ENCODE measurements at regions not wholly inside any gene's neighbourhood (a gene's known extent, or its start where the extent isn't known, plus 50 kb on each side); places are given as distances from the start of the nearest gene placed in this dataset.
"Not testable (repeated sequence)": the region's sequence is repeated elsewhere in the genome, so short reads cannot be mapped to it uniquely, and the experiment has no call there.

- Histone ChIP-seq H3K27ac (ENCODE audit: low read depth, low read length) (no peak overlapping the region), H2AFZ (ENCODE audit: low read length, unreplicated experiment) (no peak overlapping the region), H3K36me3 (ENCODE audit: insufficient read depth, low read length) (no peaks in the 10 kb centered on the region), H3K27me3 (ENCODE audit: insufficient read depth, low read length) (no peaks in the 10 kb centered on the region), H3K79me2 (ENCODE audit: control insufficient read depth, insufficient read depth, low read length, unreplicated experiment) (no peaks in the 10 kb centered on the region), H3K4me1 (ENCODE audit: control insufficient read depth, insufficient read depth, low read length, unreplicated experiment) (no peaks in the 10 kb centered on the region), H3K4me3 (ENCODE audit: low read depth, low read length) (no peak overlapping the region)
Observed at GRCh38 chr7:152520861-152521302, 85.1 kb upstream of the KMT2C start.

GRCh38 chr7:152519290-152519689 is 83.5 kb upstream of the KMT2C start:
- H2AFZ ChIP-seq (ENCODE audit: low read length, unreplicated experiment) = no peak overlapping the region
- H3K27ac ChIP-seq (ENCODE audit: low read depth, low read length) = no peak overlapping the region
- H3K36me3 ChIP-seq (ENCODE audit: insufficient read depth, low read length) = no peaks in the 10 kb centered on the region
- no peaks in the 10 kb centered on the region for H3K79me2 ChIP-seq (ENCODE audit: control insufficient read depth, insufficient read depth, low read length, unreplicated experiment)
- no peaks in the 10 kb centered on the region for H3K4me1 ChIP-seq (ENCODE audit: control insufficient read depth, insufficient read depth, low read length, unreplicated experiment)
- H3K4me3 ChIP-seq (ENCODE audit: low read depth, low read length) = no peak overlapping the region
- no peaks in the 10 kb centered on the region for H3K27me3 ChIP-seq (ENCODE audit: insufficient read depth, low read length)

DNA sequence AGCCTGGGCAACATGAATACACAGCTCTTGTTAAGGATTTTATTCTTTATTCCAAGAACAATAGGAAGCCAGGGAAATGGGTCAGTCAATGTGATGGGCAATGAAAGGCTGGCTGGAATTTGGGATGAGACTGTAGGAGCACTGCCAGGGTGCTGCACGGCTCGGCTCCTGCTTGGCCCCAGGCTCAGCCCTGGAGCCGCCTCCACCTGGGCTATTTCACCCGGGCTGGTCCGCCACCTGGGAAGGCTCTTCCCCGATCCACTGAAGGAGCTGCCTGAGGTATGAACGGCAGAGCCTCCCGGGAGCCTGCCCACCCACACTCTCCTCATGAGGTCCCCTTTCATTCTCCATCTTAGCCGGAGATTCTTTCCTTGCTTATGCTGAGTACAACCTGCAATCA is 80.4 kb upstream of the KMT2C start:
- H2AFZ ChIP-seq (ENCODE audit: low read length, unreplicated experiment) = no peak overlapping the region
- H3K4me3 ChIP-seq (ENCODE audit: low read depth, low read length) = no peak overlapping the region
- H3K27ac ChIP-seq (ENCODE audit: low read depth, low read length) = no peak overlapping the region
- H3K79me2 ChIP-seq (ENCODE audit: control insufficient read depth, insufficient read depth, low read length, unreplicated experiment) = no peaks in the 10 kb centered on the region
- no peaks in the 10 kb centered on the region for H3K27me3 ChIP-seq (ENCODE audit: insufficient read depth, low read length)
- H3K4me1 ChIP-seq (ENCODE audit: control insufficient read depth, insufficient read depth, low read length, unreplicated experiment) = no peaks in the 10 kb centered on the region
- no peaks in the 10 kb centered on the region for H3K36me3 ChIP-seq (ENCODE audit: insufficient read depth, low read length)

DNA sequence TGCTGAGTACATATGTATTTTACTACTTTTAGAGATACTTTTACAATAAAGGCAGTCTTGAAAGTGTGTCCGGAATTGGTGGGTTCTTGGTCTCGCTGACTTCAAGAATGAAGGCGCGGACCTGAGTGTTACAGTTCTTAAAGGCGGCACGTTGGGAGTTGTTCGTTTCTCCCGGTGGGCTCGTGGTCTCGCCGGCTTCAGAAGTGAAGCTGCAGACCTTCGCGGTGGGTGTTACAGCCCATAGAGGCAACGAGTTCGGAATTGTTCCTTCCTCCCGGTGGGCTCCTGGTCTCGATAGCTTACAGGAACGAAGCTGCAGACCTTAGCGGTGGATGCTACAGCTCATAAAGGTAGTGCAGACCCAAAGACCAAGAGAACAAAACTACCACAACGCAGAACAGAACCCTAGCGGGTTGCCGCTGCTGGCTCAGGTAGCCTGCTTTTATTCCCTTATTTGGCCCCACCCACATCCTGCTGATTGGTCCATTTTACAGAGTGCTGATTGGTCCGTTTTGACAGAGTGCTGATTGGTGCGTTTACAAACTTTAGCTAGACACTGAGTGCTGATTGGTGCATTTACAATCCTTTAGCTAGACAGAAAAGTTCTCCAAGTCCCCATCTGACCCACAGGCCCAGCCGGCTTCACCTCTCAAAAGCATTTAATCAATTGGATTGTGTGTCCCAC is 79.6 kb upstream of the KMT2C start:
- H3K4me1 ChIP-seq (ENCODE audit: control insufficient read depth, insufficient read depth, low read length, unreplicated experiment); H2AFZ ChIP-seq (ENCODE audit: low read length, unreplicated experiment); H3K79me2 ChIP-seq (ENCODE audit: control insufficient read depth, insufficient read depth, low read length, unreplicated experiment); H3K27me3 ChIP-seq (ENCODE audit: insufficient read depth, low read length); H3K4me3 ChIP-seq (ENCODE audit: low read depth, low read length); H3K27ac ChIP-seq (ENCODE audit: low read depth, low read length); H3K36me3 ChIP-seq (ENCODE audit: insufficient read depth, low read length): not testable (repeated sequence)

- no peaks in the 10 kb centered on the region for H3K79me2 ChIP-seq (ENCODE audit: control insufficient read depth, insufficient read depth, low read length, unreplicated experiment)
- H3K27ac ChIP-seq (ENCODE audit: low read depth, low read length) = no peak overlapping the region
- H3K27me3 ChIP-seq (ENCODE audit: insufficient read depth, low read length) = no peaks in the 10 kb centered on the region
- H3K36me3 ChIP-seq (ENCODE audit: insufficient read depth, low read length) = no peaks in the 10 kb centered on the region
- H3K4me1 ChIP-seq (ENCODE audit: control insufficient read depth, insufficient read depth, low read length, unreplicated experiment) = no peaks in the 10 kb centered on the region
- no peak overlapping the region for H2AFZ ChIP-seq (ENCODE audit: low read length, unreplicated experiment)
- H3K4me3 ChIP-seq (ENCODE audit: low read depth, low read length) = no peak overlapping the region
Observed at GRCh38 chr7:152514771-152515105, 78.9 kb upstream of the KMT2C start.

DNA sequence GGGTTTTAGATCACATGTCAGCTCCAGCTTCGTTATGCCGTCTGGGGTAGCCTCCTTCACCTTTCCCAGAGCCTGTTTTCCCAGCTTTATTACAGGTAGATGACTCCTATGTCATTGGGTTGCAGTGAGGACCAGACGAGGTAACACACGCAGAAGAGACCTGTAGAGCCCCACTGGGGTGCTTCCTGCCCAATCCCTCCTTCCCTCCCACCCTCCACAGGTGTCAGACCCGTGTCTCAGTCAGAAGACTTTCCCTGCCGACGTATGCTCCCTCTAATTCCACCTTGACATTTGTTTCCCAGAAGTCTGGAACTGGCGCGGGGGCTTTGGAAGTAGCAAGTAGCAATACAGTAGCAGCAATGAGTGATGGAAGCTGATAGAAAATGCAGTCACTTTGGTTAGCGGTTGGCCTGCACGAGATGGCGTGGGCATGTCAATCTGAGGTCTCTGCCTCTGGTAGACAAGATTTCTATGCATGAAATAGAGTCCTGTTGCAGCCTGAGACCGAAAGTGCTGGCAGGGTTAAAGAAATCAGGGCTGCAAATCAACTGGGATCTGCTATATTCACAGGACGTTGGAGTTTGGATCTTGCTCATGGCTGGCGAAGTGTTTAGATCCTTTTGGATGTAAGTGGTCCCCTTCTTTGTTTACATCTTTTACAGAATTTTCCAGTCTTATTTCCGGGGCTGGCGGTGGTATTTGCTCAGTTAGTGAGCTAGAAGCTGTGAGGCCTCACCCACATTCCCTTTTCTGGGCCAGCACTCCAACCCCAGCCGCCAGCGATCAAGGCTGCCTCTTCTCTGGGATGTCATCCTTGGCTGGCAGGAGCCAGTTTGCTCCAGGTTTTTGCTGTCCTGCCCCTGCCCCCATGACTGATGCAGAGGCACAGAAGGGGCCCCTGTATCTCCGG is 78.3 kb upstream of the KMT2C start:
- no peaks in the 10 kb centered on the region for H3K79me2 ChIP-seq (ENCODE audit: control insufficient read depth, insufficient read depth, low read length, unreplicated experiment)
- H3K27me3 ChIP-seq (ENCODE audit: insufficient read depth, low read length) = no peaks in the 10 kb centered on the region
- H3K27ac ChIP-seq (ENCODE audit: low read depth, low read length) = no peak overlapping the region
- H2AFZ ChIP-seq (ENCODE audit: low read length, unreplicated experiment) = no peak overlapping the region
- no peaks in the 10 kb centered on the region for H3K4me1 ChIP-seq (ENCODE audit: control insufficient read depth, insufficient read depth, low read length, unreplicated experiment)
- H3K36me3 ChIP-seq (ENCODE audit: insufficient read depth, low read length) = no peaks in the 10 kb centered on the region
- no peak overlapping the region for H3K4me3 ChIP-seq (ENCODE audit: low read depth, low read length)

GRCh38 chr7:152512706-152513105 is 76.9 kb upstream of the KMT2C start:
- Histone ChIP-seq H3K27ac (ENCODE audit: low read depth, low read length) (no peak overlapping the region), H2AFZ (ENCODE audit: low read length, unreplicated experiment) (no peak overlapping the region), H3K4me3 (ENCODE audit: low read depth, low read length) (no peak overlapping the region)

DNA sequence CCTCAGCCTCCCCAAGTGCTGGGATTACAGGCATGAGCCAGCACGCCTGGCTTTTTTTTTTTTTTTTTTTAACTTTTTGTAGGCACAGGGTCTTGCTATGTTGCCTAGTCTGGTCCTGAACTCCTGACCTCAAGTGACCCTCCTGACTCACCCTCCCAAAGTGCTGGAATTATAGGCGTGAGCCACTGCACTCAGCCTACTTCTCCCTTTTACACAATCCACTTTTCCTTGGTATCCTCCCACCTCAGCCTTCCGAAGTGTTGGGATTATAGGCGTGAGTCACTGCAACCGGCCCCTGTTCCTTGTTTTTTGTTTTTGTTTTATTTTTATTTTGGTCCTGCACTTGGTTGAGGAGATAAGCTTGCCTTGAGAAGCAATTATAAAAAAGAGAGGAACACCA is 75.9 kb upstream of the KMT2C start:
- Histone ChIP-seq H3K79me2 (ENCODE audit: control insufficient read depth, insufficient read depth, low read length, unreplicated experiment) (no peaks in the 10 kb centered on the region), H3K27me3 (ENCODE audit: insufficient read depth, low read length) (no peaks in the 10 kb centered on the region), H3K4me3 (ENCODE audit: low read depth, low read length) (no peak overlapping the region), H2AFZ (ENCODE audit: low read length, unreplicated experiment) (no peak overlapping the region), H3K36me3 (ENCODE audit: insufficient read depth, low read length) (no peaks in the 10 kb centered on the region), H3K4me1 (ENCODE audit: control insufficient read depth, insufficient read depth, low read length, unreplicated experiment) (no peaks in the 10 kb centered on the region), H3K27ac (ENCODE audit: low read depth, low read length) (no peak overlapping the region)

More at GRCh38 chr7:152512706-152513105, 76.9 kb upstream of the KMT2C start:
- Histone ChIP-seq H3K79me2 (ENCODE audit: control insufficient read depth, insufficient read depth, low read length, unreplicated experiment) (no peaks in the 10 kb centered on the region), H3K27me3 (ENCODE audit: insufficient read depth, low read length) (no peaks in the 10 kb centered on the region), H3K36me3 (ENCODE audit: insufficient read depth, low read length) (no peaks in the 10 kb centered on the region), H3K4me1 (ENCODE audit: control insufficient read depth, insufficient read depth, low read length, unreplicated experiment) (no peaks in the 10 kb centered on the region)

DNA sequence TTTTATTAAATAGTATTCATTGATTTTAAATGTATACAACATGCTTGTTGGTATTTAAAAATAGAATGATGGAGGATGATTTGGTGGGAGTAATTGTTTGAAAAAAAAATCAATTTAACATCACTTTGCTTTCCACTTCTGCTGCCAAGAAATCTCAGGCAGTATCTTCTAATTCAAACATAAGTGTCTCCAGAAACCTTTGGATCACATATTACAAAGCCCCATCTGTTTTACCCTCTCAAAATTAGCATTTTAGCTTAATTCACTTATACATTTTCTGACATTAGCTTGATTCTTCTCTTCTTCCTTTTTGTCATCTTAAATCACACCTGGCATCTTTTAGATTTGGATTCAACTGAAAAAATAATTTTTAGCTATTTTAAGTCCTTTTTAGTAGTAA is 72.9 kb upstream of the KMT2C start:
- Histone ChIP-seq H3K27me3 (ENCODE audit: insufficient read depth, low read length) (no peaks in the 10 kb centered on the region), H3K36me3 (ENCODE audit: insufficient read depth, low read length) (no peaks in the 10 kb centered on the region), H3K4me3 (ENCODE audit: low read depth, low read length) (no peak overlapping the region), H3K27ac (ENCODE audit: low read depth, low read length) (no peak overlapping the region), H3K79me2 (ENCODE audit: control insufficient read depth, insufficient read depth, low read length, unreplicated experiment) (no peaks in the 10 kb centered on the region), H2AFZ (ENCODE audit: low read length, unreplicated experiment) (no peak overlapping the region), H3K4me1 (ENCODE audit: control insufficient read depth, insufficient read depth, low read length, unreplicated experiment) (no peaks in the 10 kb centered on the region)

DNA sequence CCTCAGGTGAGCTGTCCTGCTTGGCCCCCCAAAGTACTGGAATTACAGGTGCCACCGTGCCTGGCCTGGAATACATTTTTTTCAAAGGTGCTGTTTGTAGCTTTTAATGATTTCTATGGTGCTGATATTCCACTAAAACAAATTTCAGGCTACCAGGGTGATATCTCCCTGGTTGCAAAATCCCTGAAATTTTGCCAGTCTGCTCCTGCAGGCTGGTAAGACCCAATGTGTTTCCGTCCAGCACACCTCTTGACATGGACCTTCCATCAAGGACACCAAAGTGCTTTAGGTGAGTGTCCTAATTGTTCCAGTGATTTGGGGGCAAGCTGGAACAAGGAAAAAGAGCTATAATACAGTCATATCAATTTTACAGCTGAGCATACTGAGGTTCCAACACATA is 69.8 kb upstream of the KMT2C start:
- no peaks in the 10 kb centered on the region for H3K4me1 ChIP-seq (ENCODE audit: control insufficient read depth, insufficient read depth, low read length, unreplicated experiment)
- no peaks in the 10 kb centered on the region for H3K79me2 ChIP-seq (ENCODE audit: control insufficient read depth, insufficient read depth, low read length, unreplicated experiment)
- H2AFZ ChIP-seq (ENCODE audit: low read length, unreplicated experiment) = no peak overlapping the region
- H3K36me3 ChIP-seq (ENCODE audit: insufficient read depth, low read length) = no peaks in the 10 kb centered on the region
- H3K4me3 ChIP-seq (ENCODE audit: low read depth, low read length) = no peak overlapping the region
- no peak overlapping the region for H3K27ac ChIP-seq (ENCODE audit: low read depth, low read length)
- no peaks in the 10 kb centered on the region for H3K27me3 ChIP-seq (ENCODE audit: insufficient read depth, low read length)

GRCh38 chr7:152504816-152505215 is 69.0 kb upstream of the KMT2C start:
- Histone ChIP-seq H3K79me2 (ENCODE audit: control insufficient read depth, insufficient read depth, low read length, unreplicated experiment) (no peaks in the 10 kb centered on the region), H3K36me3 (ENCODE audit: insufficient read depth, low read length) (no peaks in the 10 kb centered on the region), H3K4me3 (ENCODE audit: low read depth, low read length) (no peak overlapping the region), H3K27ac (ENCODE audit: low read depth, low read length) (no peak overlapping the region), H3K27me3 (ENCODE audit: insufficient read depth, low read length) (no peaks in the 10 kb centered on the region), H2AFZ (ENCODE audit: low read length, unreplicated experiment) (no peak overlapping the region), H3K4me1 (ENCODE audit: control insufficient read depth, insufficient read depth, low read length, unreplicated experiment) (no peaks in the 10 kb centered on the region)

All from ACC112 (cell line).